ENCODE measurements at regions not wholly inside any gene's neighbourhood (a gene's known extent, or its start where the extent isn't known, plus 50 kb on each side); places are given as distances from the start of the nearest gene placed in this dataset.

DNA sequence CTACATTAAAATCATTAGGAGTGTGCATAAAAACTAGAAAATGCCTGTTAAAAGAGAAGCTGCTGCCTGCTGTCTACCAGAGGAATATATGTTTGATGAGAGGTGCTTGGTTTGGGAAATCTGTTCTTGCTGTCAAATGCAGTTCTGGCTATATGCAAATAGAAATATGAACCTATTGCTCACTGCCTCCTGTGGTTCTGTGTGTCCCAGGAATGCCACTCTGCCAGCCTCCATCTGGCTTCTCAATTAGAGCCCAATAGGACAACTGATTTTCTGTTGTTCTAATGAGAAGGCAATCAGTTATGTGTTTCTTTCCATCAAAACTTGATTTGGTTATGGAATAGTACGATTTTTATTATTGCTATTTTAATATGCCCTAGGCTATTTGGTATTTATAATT is 759.7 kb downstream of the HDGFL1 start:
- no peaks in the 10 kb centered on the region for H3K27me3 ChIP-seq
- no peak overlapping the region for H3K27ac ChIP-seq
- no peak overlapping the region for H3K4me3 ChIP-seq
- H3K9me3 ChIP-seq: no peaks in the 10 kb centered on the region
- DNase-seq: no peak
- 54 to 55% methylated on average over 1 of the region's 1 CpG for WGBS, 2 donors
- intact Hi-C loops (cut with DNase I): no loop called here
- no peaks in the 10 kb centered on the region for H3K36me3 ChIP-seq (replicated peaks in 1 of 2; ENCODE audit: insufficient read depth in 1 of 2, low read depth in 2 of 2)
- TF ChIP-seq, protein P1, sequence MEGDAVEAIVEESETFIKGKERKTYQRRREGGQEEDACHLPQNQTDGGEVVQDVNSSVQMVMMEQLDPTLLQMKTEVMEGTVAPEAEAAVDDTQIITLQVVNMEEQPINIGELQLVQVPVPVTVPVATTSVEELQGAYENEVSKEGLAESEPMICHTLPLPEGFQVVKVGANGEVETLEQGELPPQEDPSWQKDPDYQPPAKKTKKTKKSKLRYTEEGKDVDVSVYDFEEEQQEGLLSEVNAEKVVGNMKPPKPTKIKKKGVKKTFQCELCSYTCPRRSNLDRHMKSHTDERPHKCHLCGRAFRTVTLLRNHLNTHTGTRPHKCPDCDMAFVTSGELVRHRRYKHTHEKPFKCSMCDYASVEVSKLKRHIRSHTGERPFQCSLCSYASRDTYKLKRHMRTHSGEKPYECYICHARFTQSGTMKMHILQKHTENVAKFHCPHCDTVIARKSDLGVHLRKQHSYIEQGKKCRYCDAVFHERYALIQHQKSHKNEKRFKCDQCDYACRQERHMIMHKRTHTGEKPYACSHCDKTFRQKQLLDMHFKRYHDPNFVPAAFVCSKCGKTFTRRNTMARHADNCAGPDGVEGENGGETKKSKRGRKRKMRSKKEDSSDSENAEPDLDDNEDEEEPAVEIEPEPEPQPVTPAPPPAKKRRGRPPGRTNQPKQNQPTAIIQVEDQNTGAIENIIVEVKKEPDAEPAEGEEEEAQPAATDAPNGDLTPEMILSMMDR (IDR thresholded peaks at IDR 0.05): no peak
- no peak for TF ChIP-seq POLR2A (IDR thresholded peaks at IDR 0.05)
- no peak for ATAC-seq
- H3K4me1 ChIP-seq: no peaks in the 10 kb centered on the region

DNA sequence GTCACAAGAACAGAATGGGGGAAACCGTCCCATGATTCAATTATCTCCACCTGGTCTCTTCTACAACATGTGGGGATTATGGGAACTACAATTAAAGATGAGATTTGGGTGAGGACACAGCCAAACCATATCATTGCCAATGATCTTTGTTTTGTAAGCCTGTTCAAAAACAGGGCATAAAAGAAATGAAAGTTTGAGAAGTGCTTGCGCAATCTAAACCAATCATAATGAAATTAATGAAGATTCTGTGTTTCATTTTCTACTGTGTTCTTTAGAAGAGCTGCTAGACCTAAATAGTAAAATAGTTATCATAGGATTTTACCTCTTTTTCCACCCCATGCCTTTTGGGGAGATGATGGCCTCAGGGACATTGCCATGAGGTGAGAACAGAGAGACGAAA is 761.3 kb downstream of the HDGFL1 start:
- 68 to 71% methylated on average over 3 of the region's 3 CpGs for WGBS, 2 donors
- H3K4me1 ChIP-seq: no peaks in the 10 kb centered on the region
- H3K36me3 ChIP-seq (replicated peaks in 1 of 2; ENCODE audit: insufficient read depth in 1 of 2, low read depth in 2 of 2): no peaks in the 10 kb centered on the region
- H3K27me3 ChIP-seq: no peaks in the 10 kb centered on the region
- DNase-seq: no peak
- H3K4me3 ChIP-seq: no peak overlapping the region
- no peak for TF ChIP-seq POLR2A (IDR thresholded peaks at IDR 0.05)
- TF ChIP-seq, protein P1 (IDR thresholded peaks at IDR 0.05): no peak
- intact Hi-C loops (cut with DNase I): no loop called here
- no peak overlapping the region for H3K27ac ChIP-seq
- H3K9me3 ChIP-seq: no peaks in the 10 kb centered on the region
- no peak for ATAC-seq

DNA sequence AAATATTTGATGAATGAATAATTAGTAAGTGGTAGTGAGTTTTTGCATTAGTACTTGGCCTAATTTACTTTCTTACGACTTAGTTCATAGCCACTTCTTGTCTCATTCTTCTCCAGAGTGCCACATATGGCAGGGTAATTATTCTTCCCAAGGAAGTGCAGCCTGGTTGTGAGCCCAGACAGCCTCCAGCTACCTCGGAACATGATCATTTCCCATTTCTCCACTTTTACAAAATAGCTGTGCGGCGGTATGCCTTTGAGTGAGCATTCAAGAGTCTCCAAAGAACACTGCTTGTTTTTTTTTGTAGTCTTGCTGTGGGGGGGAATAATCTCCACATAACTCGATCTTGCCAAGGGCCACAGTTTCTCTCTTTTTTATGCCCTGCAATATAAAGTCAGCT is 765.0 kb downstream of the HDGFL1 start:
- Histone ChIP-seq H3K27ac (no peak overlapping the region), H3K9me3 (no peaks in the 10 kb centered on the region), H3K4me3 (no peak overlapping the region), H3K27me3 (no peaks in the 10 kb centered on the region), H3K36me3 (replicated peaks in 1 of 2; ENCODE audit: insufficient read depth in 1 of 2, low read depth in 2 of 2) (no peaks in the 10 kb centered on the region), H3K4me1 (no peaks in the 10 kb centered on the region)
- no peak for ATAC-seq
- 49 to 52% methylated on average over 5 of the region's 5 CpGs for WGBS, 2 donors
- TF ChIP-seq POLR2A (IDR thresholded peaks at IDR 0.05): no peak
- TF ChIP-seq, protein P1 (IDR thresholded peaks at IDR 0.05): no peak
- no peak for DNase-seq
- intact Hi-C loops (cut with DNase I): no loop called here

- intact Hi-C loops (cut with DNase I): no loop called here
- no peak for ATAC-seq
- DNase-seq: no peak
- Histone ChIP-seq H3K9me3 (no peaks in the 10 kb centered on the region), H3K4me3 (no peak overlapping the region), H3K4me1 (no peaks in the 10 kb centered on the region), H3K27ac (no peak overlapping the region), H3K27me3 (no peaks in the 10 kb centered on the region), H3K36me3 (replicated peaks in 1 of 2; ENCODE audit: insufficient read depth in 1 of 2, low read depth in 2 of 2) (no peaks in the 10 kb centered on the region)
- TF ChIP-seq, protein P1 (IDR thresholded peaks at IDR 0.05): no peak
- TF ChIP-seq POLR2A (IDR thresholded peaks at IDR 0.05): no peak
- 81 to 91% methylated on average over 2 of the region's 2 CpGs for WGBS, 2 donors
Observed at GRCh38 chr6:23335894-23336293, 766.5 kb downstream of the HDGFL1 start.

GRCh38 chr6:23339268-23339667 is 769.9 kb downstream of the HDGFL1 start:
- TF ChIP-seq, protein P1 (IDR thresholded peaks at IDR 0.05): no peak

More at GRCh38 chr6:23339268-23339667, 769.9 kb downstream of the HDGFL1 start:
- ATAC-seq (no peak), DNase-seq (no peak)
- H3K36me3 ChIP-seq (replicated peaks in 1 of 2; ENCODE audit: insufficient read depth in 1 of 2, low read depth in 2 of 2): no peaks in the 10 kb centered on the region
- WGBS, 2 donors: 41 to 74% methylated on average over 3 of the region's 3 CpGs
- no peak overlapping the region for H3K4me3 ChIP-seq
- intact Hi-C loops (cut with DNase I): no loop called here
- no peaks in the 10 kb centered on the region for H3K9me3 ChIP-seq
- H3K27ac ChIP-seq: no peak overlapping the region
- no peaks in the 10 kb centered on the region for H3K4me1 ChIP-seq
- no peaks in the 10 kb centered on the region for H3K27me3 ChIP-seq
